ENCODE measurements at regions not wholly inside any gene's neighbourhood (a gene's known extent, or its start where the extent isn't known, plus 50 kb on each side); places are given as distances from the start of the nearest gene placed in this dataset.

DNA sequence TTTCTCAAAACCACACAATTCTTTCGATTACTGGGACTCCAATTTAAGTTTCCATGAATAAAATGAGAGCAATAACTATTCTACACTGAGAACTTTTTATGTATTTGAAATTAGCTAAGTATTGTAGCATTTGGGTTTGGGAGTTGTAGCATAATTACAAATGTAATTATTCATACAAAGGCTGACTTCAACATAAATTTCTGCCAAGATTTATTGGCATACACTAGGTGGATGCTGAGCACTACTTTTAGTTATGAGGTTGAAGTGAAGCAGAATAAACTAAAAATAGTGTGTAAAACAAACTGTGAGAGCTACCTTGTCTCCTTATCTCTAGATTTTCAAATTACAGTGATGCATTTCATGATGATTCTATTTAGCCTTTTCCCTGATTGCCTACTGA is 516.1 kb downstream of the ZNF385D start:
- Histone ChIP-seq H4K5ac (ENCODE audit: insufficient read length, low read depth, low read length) (no peak overlapping the region), H3K18ac (ENCODE audit: extremely low read depth, low read length) (no peak overlapping the region), H3K23me2 (ENCODE audit: low read depth, low read length) (no peaks in the 10 kb centered on the region), H2BK20ac (ENCODE audit: low read length) (no peak overlapping the region), H4K91ac (replicated peaks; ENCODE audit: insufficient read length, low read length) (no peak overlapping the region), H2AFZ (ENCODE audit: low read length) (no peak overlapping the region), H3K4me3 (ENCODE audit: extremely low read depth in 1 of 4, insufficient read depth in 2 of 4, low read depth in 3 of 4, low read length in 4 of 4) (no peak overlapping the region), H2BK15ac (ENCODE audit: low read length) (no peak overlapping the region), H3K27ac (ENCODE audit: low read depth, low read length) (no peak overlapping the region), H3K4me1 (replicated peaks in 1 of 4; ENCODE audit: control insufficient read depth in 3 of 4, insufficient read depth in 4 of 4, low read length in 3 of 4) (no peaks in the 10 kb centered on the region), H3K27me3 (replicated peaks in 1 of 4; ENCODE audit: control insufficient read depth in 3 of 4, extremely low read depth in 1 of 4, insufficient read depth in 3 of 4, low read length in 3 of 4) (no peaks in the 10 kb centered on the region), H3K36me3 (ENCODE audit: control insufficient read depth in 2 of 4, insufficient read depth in 4 of 4, low read length in 3 of 4) (no peaks in the 10 kb centered on the region), H2BK120ac (replicated peaks; ENCODE audit: low read depth, low read length) (no peak overlapping the region), H3K14ac (ENCODE audit: insufficient read length) (no peak overlapping the region), H2BK5ac (ENCODE audit: low read depth, low read length) (no peak overlapping the region), H4K8ac (ENCODE audit: extremely low read depth, insufficient read depth, low read length) (no peak overlapping the region), H3K23ac (ENCODE audit: insufficient read length) (no peak overlapping the region), H4K20me1 (replicated peaks in 1 of 2; ENCODE audit: control insufficient read depth in 1 of 2, insufficient read depth in 2 of 2, low read length in 2 of 2) (no peaks in the 10 kb centered on the region), H3K9ac (replicated peaks in 1 of 4; ENCODE audit: extremely low read depth in 1 of 4, low read depth in 3 of 4, low read length in 3 of 4) (no peak overlapping the region), H3K79me2 (ENCODE audit: control insufficient read depth in 1 of 2, insufficient read depth in 2 of 2, low read length in 2 of 2) (no peaks in the 10 kb centered on the region), H3K9me3 (ENCODE audit: insufficient read depth in 2 of 2, low read depth in 1 of 2, low read length in 1 of 2) (no peaks in the 10 kb centered on the region), H3K79me1 (ENCODE audit: low read depth, low read length) (no peaks in the 10 kb centered on the region), H2AK5ac (ENCODE audit: low read depth, low read length) (no peak overlapping the region), H3K4ac (replicated peaks; ENCODE audit: insufficient read length, low read depth, low read length) (no peak overlapping the region), H3K56ac (replicated peaks; ENCODE audit: insufficient read length, low read depth, low read length) (no peak overlapping the region), H2BK12ac (ENCODE audit: low read depth, low read length) (no peak overlapping the region), H3K4me2 (ENCODE audit: insufficient read depth in 1 of 2, low read depth in 2 of 2, low read length in 2 of 2) (no peak overlapping the region)
- no peak for TF ChIP-seq KDM4A (IDR thresholded peaks at IDR 0.05; ENCODE audit: low read depth, low read length, severe bottlenecking)
- no peak for TF ChIP-seq CREB1 (IDR thresholded peaks at IDR 0.05)
- TF ChIP-seq, protein P1, sequence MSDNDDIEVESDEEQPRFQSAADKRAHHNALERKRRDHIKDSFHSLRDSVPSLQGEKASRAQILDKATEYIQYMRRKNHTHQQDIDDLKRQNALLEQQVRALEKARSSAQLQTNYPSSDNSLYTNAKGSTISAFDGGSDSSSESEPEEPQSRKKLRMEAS (IDR thresholded peaks at IDR 0.05): no peak
- TF ChIP-seq HDAC2 (IDR thresholded peaks at IDR 0.05; ENCODE audit: borderline replicate concordance in 1 of 2, low read depth in 2 of 2, low read length in 2 of 2): no peak
- FAIRE-seq (no peak), DNase-seq (ENCODE audit: low read depth in 1 of 2, low spot score in 2 of 2) (no peak)
- ChIA-PET POLR2A (ENCODE audit: partially characterized antibody) (no interaction called here), CTCF (ENCODE audit: partially characterized antibody) (no interaction called here)
- 87% methylated on average over 1 of the region's 1 CpG; no CpG with 5 or more reads in 1 of the 2 experiments for WGBS, 2 experiments (ENCODE audit: extremely low coverage in 1 of 2, insufficient coverage in 1 of 2, insufficient read length in 1 of 2, insufficient replicate concordance in 2 of 2, low coverage in 1 of 2, low lambda C conversion rate in 2 of 2, missing lambda C conversion rate in 1 of 2)
